ENCODE measurements at regions not wholly inside any gene's neighbourhood (a gene's known extent, or its start where the extent isn't known, plus 50 kb on each side); places are given as distances from the start of the nearest gene placed in this dataset.
"Not testable (repeated sequence)": the region's sequence is repeated elsewhere in the genome, so short reads cannot be mapped to it uniquely, and the experiment has no call there.

DNA sequence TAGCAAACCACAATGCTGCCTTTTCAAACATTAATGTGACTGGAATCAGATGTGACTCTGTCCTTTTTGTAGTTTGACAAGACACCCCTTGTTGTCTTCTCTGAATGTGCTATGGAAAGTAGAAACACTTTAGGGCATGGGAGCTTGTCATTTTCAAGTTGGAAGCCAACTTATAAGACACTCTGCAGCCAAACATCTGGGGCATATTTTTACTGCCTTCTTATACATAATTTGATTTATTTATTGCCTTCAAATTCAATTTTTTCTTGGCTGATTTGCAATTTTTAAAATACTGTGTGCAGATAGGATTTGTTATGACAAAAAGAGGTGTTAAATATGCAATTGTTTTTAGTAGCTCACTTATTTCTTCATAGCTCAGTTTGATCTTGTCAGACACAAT, 1002.0 kb upstream of the PCDH7 start:
- no peaks in the 10 kb centered on the region for H3K4me1 ChIP-seq (ENCODE audit: insufficient read depth, low read length)
- no peaks in the 10 kb centered on the region for H3K27me3 ChIP-seq (ENCODE audit: insufficient read depth, low read length)
- no peak overlapping the region for H3K4me3 ChIP-seq (ENCODE audit: low read length)
- H3K9me3 ChIP-seq (ENCODE audit: low read length), result no peaks in the 10 kb centered on the region
- H3K36me3 ChIP-seq (ENCODE audit: insufficient read depth, low read length), result no peaks in the 10 kb centered on the region
- no peak overlapping the region for H2AFZ ChIP-seq (ENCODE audit: low read depth, low read length)

GRCh38 chr4:29722253-29722652, 997.9 kb upstream of the PCDH7 start:
- Histone ChIP-seq H3K4me3 (ENCODE audit: low read length) (no peak overlapping the region), H2AFZ (ENCODE audit: low read depth, low read length) (no peak overlapping the region), H3K4me1 (ENCODE audit: insufficient read depth, low read length) (no peaks in the 10 kb centered on the region), H3K9me3 (ENCODE audit: low read length) (no peaks in the 10 kb centered on the region), H3K27me3 (ENCODE audit: insufficient read depth, low read length) (no peaks in the 10 kb centered on the region), H3K36me3 (ENCODE audit: insufficient read depth, low read length) (no peaks in the 10 kb centered on the region)

GRCh38 chr4:29726938-29727337, 993.2 kb upstream of the PCDH7 start:
- no peaks in the 10 kb centered on the region for H3K9me3 ChIP-seq (ENCODE audit: low read length)
- H2AFZ ChIP-seq (ENCODE audit: low read depth, low read length), result no peak overlapping the region
- H3K36me3 ChIP-seq (ENCODE audit: insufficient read depth, low read length), result no peaks in the 10 kb centered on the region
- H3K27me3 ChIP-seq (ENCODE audit: insufficient read depth, low read length), result no peaks in the 10 kb centered on the region
- no peak overlapping the region for H3K4me3 ChIP-seq (ENCODE audit: low read length)
- H3K4me1 ChIP-seq (ENCODE audit: insufficient read depth, low read length), result no peaks in the 10 kb centered on the region

DNA sequence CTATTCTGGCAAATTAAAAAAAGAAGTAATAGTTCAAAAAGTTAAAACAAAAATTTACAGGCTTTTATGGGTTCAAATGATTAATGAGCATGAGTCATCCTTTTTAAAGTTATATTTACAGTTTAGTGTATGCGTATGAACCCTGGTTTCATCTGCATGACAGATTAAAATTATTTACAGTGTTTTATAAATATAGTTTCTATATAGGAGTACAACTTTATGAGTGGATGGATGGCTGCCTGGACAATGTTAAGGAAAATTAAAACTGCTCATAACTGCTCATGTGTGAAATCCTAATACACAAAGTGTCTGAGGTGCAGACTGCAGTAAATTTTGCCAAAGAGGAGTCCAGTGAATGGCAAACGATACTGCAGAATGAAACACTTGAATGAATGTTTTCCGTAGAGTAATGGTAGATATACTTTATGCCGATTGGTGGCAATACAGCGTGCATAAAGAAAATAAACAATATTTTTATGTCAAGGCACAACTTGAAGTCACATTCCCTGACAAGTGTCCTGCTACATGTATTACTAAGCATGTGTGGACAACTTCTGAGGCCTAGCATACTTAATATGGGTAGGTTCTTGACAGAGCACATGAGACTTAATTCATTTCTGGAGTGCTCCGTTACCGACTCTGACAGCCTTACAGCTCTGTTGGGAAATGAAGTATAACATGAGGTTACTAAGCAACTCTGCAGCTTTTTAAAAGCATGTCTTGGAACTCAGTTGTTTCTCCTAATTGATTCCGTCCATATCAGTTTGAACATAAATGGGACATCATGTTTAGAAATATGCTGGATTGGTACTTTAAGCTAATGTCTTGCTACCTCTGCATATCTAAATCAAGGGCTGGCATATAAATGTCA, 985.6 kb upstream of the PCDH7 start:
- Histone ChIP-seq H3K9me3 (ENCODE audit: low read length) (no peaks in the 10 kb centered on the region), H3K4me1 (ENCODE audit: insufficient read depth, low read length) (no peaks in the 10 kb centered on the region), H3K4me3 (ENCODE audit: low read length) (no peak overlapping the region), H3K27me3 (ENCODE audit: insufficient read depth, low read length) (no peaks in the 10 kb centered on the region), H2AFZ (ENCODE audit: low read depth, low read length) (no peak overlapping the region), H3K36me3 (ENCODE audit: insufficient read depth, low read length) (no peaks in the 10 kb centered on the region)

DNA sequence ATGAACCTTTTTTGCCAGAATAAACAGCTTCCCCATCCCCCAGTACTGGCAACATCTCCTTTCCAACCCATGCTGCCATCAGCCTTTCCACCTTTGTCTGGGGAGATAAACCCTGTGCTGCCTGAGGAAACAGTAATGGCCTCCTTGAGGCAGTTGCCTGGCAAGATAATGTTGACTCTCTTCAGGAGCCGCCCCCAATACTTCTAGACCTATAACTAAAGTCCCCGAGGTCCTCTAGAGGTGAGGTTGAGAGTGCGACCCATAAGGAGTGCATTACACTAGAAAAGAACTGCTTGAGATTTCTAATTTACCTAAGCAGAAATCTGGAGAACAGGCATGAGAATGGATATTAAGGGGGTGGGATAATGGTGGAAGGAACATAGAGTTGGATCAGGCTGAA, 963.2 kb upstream of the PCDH7 start:
- Histone ChIP-seq H2AFZ (ENCODE audit: low read depth, low read length) (no peak overlapping the region), H3K9me3 (ENCODE audit: low read length) (no peaks in the 10 kb centered on the region), H3K4me3 (ENCODE audit: low read length) (no peak overlapping the region), H3K4me1 (ENCODE audit: insufficient read depth, low read length) (no peaks in the 10 kb centered on the region), H3K27me3 (ENCODE audit: insufficient read depth, low read length) (no peaks in the 10 kb centered on the region), H3K36me3 (ENCODE audit: insufficient read depth, low read length) (no peaks in the 10 kb centered on the region)

DNA sequence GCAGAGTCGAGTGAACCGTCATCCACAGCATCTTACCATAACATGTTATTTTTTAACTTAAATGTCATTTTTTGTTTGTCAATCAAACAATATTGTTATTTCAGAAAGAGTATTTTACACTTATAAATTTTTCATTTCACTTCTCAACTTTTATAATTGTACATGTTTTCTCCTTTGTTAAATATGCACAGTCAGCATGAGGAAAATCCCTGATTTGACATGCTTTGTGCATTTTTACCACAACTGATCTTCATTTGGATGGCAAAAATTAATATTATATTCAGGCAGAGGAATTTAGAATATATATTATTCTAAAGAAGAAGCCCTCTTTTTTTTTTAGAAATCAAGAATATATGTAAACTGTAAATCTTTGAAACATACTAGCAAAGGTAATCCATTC, 958.0 kb upstream of the PCDH7 start:
- Histone ChIP-seq H3K27me3 (ENCODE audit: insufficient read depth, low read length) (no peaks in the 10 kb centered on the region), H3K36me3 (ENCODE audit: insufficient read depth, low read length) (no peaks in the 10 kb centered on the region), H3K4me1 (ENCODE audit: insufficient read depth, low read length) (no peaks in the 10 kb centered on the region), H2AFZ (ENCODE audit: low read depth, low read length) (no peak overlapping the region), H3K4me3 (ENCODE audit: low read length) (no peak overlapping the region), H3K9me3 (ENCODE audit: low read length) (no peaks in the 10 kb centered on the region)

GRCh38 chr4:29770627-29771026, 949.5 kb upstream of the PCDH7 start:
- H3K27me3 ChIP-seq (ENCODE audit: insufficient read depth, low read length), result no peaks in the 10 kb centered on the region
- no peak overlapping the region for H3K4me3 ChIP-seq (ENCODE audit: low read length)
- H2AFZ ChIP-seq (ENCODE audit: low read depth, low read length), result no peak overlapping the region
- H3K36me3 ChIP-seq (ENCODE audit: insufficient read depth, low read length), result no peaks in the 10 kb centered on the region
- H3K4me1 ChIP-seq (ENCODE audit: insufficient read depth, low read length), result no peaks in the 10 kb centered on the region
- H3K9me3 ChIP-seq (ENCODE audit: low read length), result no peaks in the 10 kb centered on the region

DNA sequence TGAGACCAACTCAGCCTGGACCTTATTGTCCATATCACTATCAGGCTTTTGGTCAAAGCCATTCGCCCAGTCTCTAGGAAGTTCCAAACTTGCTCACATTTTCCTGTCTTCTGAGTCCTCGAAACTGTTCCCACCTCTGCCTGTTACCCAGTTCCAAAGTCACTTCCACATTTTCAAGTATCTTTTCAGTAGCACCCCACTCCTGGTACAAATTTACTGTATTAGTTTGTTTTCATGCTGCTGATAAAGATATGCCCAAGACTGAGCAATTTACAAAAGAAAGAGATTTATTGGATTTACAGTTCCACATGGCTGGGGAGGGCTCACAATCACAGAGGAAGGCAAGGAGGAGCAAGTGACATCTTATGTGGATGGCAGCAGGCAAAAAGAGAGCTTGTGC, 932.0 kb upstream of the PCDH7 start:
- not testable (repeated sequence) for H3K27me3 ChIP-seq (ENCODE audit: insufficient read depth, low read length); H3K36me3 ChIP-seq (ENCODE audit: insufficient read depth, low read length); H3K4me3 ChIP-seq (ENCODE audit: low read length); H2AFZ ChIP-seq (ENCODE audit: low read depth, low read length); H3K9me3 ChIP-seq (ENCODE audit: low read length); H3K4me1 ChIP-seq (ENCODE audit: insufficient read depth, low read length)

DNA sequence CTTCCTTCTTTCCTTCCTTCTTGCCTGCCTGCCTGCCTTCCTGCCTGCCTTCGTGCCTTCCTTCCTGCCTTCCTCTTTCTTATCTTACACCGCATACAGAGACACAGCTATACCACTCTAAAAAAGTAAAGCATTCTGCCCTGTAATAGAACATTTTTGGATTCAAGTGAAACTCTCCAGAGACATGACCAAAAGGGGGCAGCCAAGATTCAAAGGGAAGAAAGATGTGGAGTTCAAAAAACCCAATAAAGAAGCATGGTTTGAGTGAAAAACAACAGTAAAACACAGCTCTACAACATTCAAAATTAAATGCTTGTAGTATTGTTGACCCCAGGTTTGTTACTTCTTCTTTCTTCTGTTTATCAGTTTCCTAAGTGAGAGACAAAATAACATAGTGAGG, 914.9 kb upstream of the PCDH7 start:
- H3K36me3 ChIP-seq (ENCODE audit: insufficient read depth, low read length), result no peaks in the 10 kb centered on the region
- no peak overlapping the region for H2AFZ ChIP-seq (ENCODE audit: low read depth, low read length)
- no peak overlapping the region for H3K4me3 ChIP-seq (ENCODE audit: low read length)
- H3K9me3 ChIP-seq (ENCODE audit: low read length), result no peaks in the 10 kb centered on the region
- H3K27me3 ChIP-seq (ENCODE audit: insufficient read depth, low read length), result no peaks in the 10 kb centered on the region
- no peaks in the 10 kb centered on the region for H3K4me1 ChIP-seq (ENCODE audit: insufficient read depth, low read length)

DNA sequence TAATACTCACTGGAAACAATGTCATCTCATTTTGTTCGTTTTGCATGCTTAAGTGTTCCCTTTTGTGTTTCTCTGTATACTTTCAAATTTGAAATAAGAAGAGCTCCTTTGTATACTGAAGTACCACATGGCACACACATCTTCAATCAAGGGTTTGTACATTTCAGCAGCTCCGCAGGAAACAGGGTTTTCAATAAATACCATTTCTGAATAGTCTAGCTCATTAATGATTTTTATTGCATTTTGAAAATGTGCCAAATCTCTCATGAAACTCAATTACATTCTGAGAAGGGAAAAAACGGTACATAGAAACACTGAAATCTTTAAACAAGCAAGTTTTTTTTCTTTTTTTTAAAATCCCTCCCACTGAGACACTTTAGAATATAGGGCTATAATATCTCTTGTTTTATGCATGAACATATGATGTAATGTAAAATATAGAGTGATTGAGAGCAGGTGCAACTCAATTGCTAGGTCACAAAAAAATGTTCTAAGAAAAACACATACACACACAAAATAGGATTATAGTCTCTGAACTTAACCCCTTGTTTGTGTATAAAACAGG, 914.2 kb upstream of the PCDH7 start:
- no peaks in the 10 kb centered on the region for H3K9me3 ChIP-seq (ENCODE audit: low read length)
- H3K4me3 ChIP-seq (ENCODE audit: low read length), result no peak overlapping the region
- no peak overlapping the region for H2AFZ ChIP-seq (ENCODE audit: low read depth, low read length)
- H3K36me3 ChIP-seq (ENCODE audit: insufficient read depth, low read length), result no peaks in the 10 kb centered on the region
- H3K4me1 ChIP-seq (ENCODE audit: insufficient read depth, low read length), result no peaks in the 10 kb centered on the region
- H3K27me3 ChIP-seq (ENCODE audit: insufficient read depth, low read length), result no peaks in the 10 kb centered on the region

- H3K4me1 ChIP-seq (ENCODE audit: insufficient read depth, low read length), result no peaks in the 10 kb centered on the region
- H3K27me3 ChIP-seq (ENCODE audit: insufficient read depth, low read length), result no peaks in the 10 kb centered on the region
- no peak overlapping the region for H2AFZ ChIP-seq (ENCODE audit: low read depth, low read length)
These were observed 902.2 kb upstream of the PCDH7 start for GRCh38 chr4:29817961-29818360.

DNA sequence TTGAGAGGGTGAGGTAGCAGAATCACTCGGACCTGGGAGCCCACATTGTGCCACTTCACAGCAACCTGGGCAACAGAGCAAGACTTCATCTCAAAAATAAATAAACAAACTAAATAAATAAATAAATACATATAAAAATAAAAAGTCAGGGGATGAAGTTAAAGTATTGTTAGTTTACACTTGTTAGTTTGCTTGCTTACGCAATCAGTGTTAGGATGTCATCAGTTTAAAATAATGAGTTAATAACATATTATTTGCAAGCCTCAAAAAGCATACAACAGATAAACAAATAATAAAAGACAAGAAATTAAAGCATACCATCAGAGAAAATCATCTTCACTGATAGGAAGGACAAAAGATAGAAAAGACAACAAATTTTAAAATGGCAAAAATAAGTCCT, 891.1 kb upstream of the PCDH7 start:
- Histone ChIP-seq H3K4me1 (ENCODE audit: insufficient read depth, low read length) (no peaks in the 10 kb centered on the region), H2AFZ (ENCODE audit: low read depth, low read length) (no peak overlapping the region), H3K9me3 (ENCODE audit: low read length) (no peaks in the 10 kb centered on the region), H3K36me3 (ENCODE audit: insufficient read depth, low read length) (no peaks in the 10 kb centered on the region), H3K4me3 (ENCODE audit: low read length) (no peak overlapping the region), H3K27me3 (ENCODE audit: insufficient read depth, low read length) (no peaks in the 10 kb centered on the region)

More at GRCh38 chr4:29817961-29818360, 902.2 kb upstream of the PCDH7 start:
- Histone ChIP-seq H3K9me3 (ENCODE audit: low read length) (no peaks in the 10 kb centered on the region), H3K36me3 (ENCODE audit: insufficient read depth, low read length) (no peaks in the 10 kb centered on the region), H3K4me3 (ENCODE audit: low read length) (no peak overlapping the region)

DNA sequence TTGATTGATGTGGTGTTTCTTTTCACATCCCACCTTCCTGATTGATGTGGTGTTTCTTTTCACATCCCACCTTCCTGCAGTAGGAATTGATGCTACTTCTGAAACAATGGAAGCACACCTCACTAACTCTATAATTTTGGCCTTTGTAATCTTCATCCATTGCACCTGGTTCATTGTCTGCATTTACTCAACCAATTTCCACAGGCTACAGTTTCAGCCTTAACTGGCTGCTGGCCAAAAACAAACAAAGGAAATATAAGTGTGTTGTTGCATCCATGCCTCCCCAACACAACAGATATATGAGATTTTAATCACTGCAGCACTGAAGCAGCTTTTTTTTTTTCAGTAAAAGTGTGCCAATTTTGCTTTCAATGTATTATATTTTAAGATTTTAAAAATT, 867.6 kb upstream of the PCDH7 start:
- no peak overlapping the region for H2AFZ ChIP-seq (ENCODE audit: low read depth, low read length)
- no peaks in the 10 kb centered on the region for H3K36me3 ChIP-seq (ENCODE audit: insufficient read depth, low read length)
- H3K4me3 ChIP-seq (ENCODE audit: low read length), result no peak overlapping the region
- H3K4me1 ChIP-seq (ENCODE audit: insufficient read depth, low read length), result no peaks in the 10 kb centered on the region
- H3K9me3 ChIP-seq (ENCODE audit: low read length), result no peaks in the 10 kb centered on the region
- no peaks in the 10 kb centered on the region for H3K27me3 ChIP-seq (ENCODE audit: insufficient read depth, low read length)

DNA sequence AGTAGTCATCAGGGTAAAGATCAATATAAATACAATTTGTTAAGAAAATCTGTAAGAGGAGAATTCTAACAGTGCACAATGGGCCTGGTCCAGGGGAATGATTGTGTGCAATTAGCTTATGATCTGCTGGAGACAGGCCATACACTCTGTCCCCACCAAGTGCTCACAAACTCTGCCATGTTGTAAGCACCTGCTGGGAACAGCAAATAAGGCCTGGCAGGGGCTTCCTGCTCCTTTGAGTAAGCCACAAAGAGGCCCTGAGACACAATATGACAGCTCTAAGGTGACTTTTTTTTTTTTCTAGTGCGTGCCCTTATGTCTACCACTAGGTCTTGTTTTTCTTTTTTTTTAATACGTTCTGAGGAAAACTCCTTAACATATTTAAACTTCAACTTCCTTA, 866.3 kb upstream of the PCDH7 start:
- H3K36me3 ChIP-seq (ENCODE audit: insufficient read depth, low read length), result no peaks in the 10 kb centered on the region
- no peaks in the 10 kb centered on the region for H3K4me1 ChIP-seq (ENCODE audit: insufficient read depth, low read length)
- H3K27me3 ChIP-seq (ENCODE audit: insufficient read depth, low read length), result no peaks in the 10 kb centered on the region
- no peak overlapping the region for H2AFZ ChIP-seq (ENCODE audit: low read depth, low read length)
- no peaks in the 10 kb centered on the region for H3K9me3 ChIP-seq (ENCODE audit: low read length)
- H3K4me3 ChIP-seq (ENCODE audit: low read length), result no peak overlapping the region

Data from neuron (in vitro differentiated cells).